ENCODE measurements at regions not wholly inside any gene's neighbourhood (a gene's known extent, or its start where the extent isn't known, plus 50 kb on each side); places are given as distances from the start of the nearest gene placed in this dataset.

- no peak for TF ChIP-seq MAX (IDR thresholded peaks at IDR 0.05; ENCODE audit: low read depth, low read length)
- TF ChIP-seq CTCF (IDR thresholded peaks at IDR 0.05; ENCODE audit: low read depth, low read length) = no peak
- TF ChIP-seq POLR2A (IDR thresholded peaks at IDR 0.05; ENCODE audit: extremely low read depth, insufficient read length) = no peak
- TF ChIP-seq MYC (IDR thresholded peaks at IDR 0.05; ENCODE audit: low read depth, low read length) = no peak
Observed at GRCh38 chr7:85274454-85274853, 87.6 kb upstream of the SEMA3D start.

Data from NB4 (cell line).